MM.1S (cell line): ENCODE measurements at regions not wholly inside any gene's neighbourhood (a gene's known extent, or its start where the extent isn't known, plus 50 kb on each side); places are given as distances from the start of the nearest gene placed in this dataset.

Experiments used
- DNase-seq: peaks from one replicate; pipeline ENCODE4 v3.0.0-alpha.2; 2015
- H2AFZ ChIP-seq: fragments of 300-600 bp; sonication (generic); 2 replicates; pipeline ENCODE4 v1.6.0; 2016; ENCODE audit warnings: antibody characterized with exemption, low read length
- H3F3A ChIP-seq: fragments of 300-600 bp; sonication (generic); 2 replicates; pipeline ENCODE4 v1.6.1; 2016; ENCODE audit warnings: mild to moderate bottlenecking, antibody characterized with exemption, low read length, moderate library complexity, mixed read lengths; ENCODE audit not compliant: insufficient read depth
- H3K27ac ChIP-seq: fragments of 300-600 bp; sonication (generic); 2 replicates; pipeline ENCODE4 v1.5.1; 2016; ENCODE audit warnings: mild to moderate bottlenecking, low read length
- H3K27me3 ChIP-seq: fragments of 300-600 bp; sonication (generic); replicated peaks from 2 replicates; pipeline ENCODE4 v1.6.0; 2016; ENCODE audit warnings: low read length; ENCODE audit not compliant: insufficient read depth
- H3K36me3 ChIP-seq: fragments of 300-600 bp; sonication (generic); replicated peaks from 2 replicates; pipeline ENCODE4 v1.6.1; 2016; ENCODE audit warnings: mild to moderate bottlenecking, low read length, mixed read lengths; ENCODE audit not compliant: insufficient read depth
- H3K4me1 ChIP-seq: fragments of 300-600 bp; sonication (generic); 2 replicates; pipeline ENCODE4 v1.6.1; 2016; ENCODE audit warnings: low read length, mixed read lengths
- H3K4me2 ChIP-seq: fragments of 300-600 bp; sonication (generic); 2 replicates; pipeline ENCODE4 v1.6.0; 2016; ENCODE audit warnings: low read depth, low read length
- H3K4me3 ChIP-seq: fragments of 300-600 bp; sonication (generic); 2 replicates; pipeline ENCODE4 v1.5.1; 2016; ENCODE audit warnings: low read length, mixed read lengths
- H3K79me2 ChIP-seq: fragments of 300-600 bp; sonication (generic); 2 replicates; pipeline ENCODE4 v1.6.1; 2016; ENCODE audit warnings: mixed run types, low read length, mixed read lengths
- H3K9ac ChIP-seq: fragments of 300-600 bp; sonication (generic); 2 replicates; pipeline ENCODE4 v1.6.1; 2016; ENCODE audit warnings: low read length, mixed read lengths
- H3K9me2 ChIP-seq: fragments of 300-600 bp; sonication (generic); replicated peaks from 2 replicates; pipeline ENCODE4 v1.6.1; 2016; ENCODE audit warnings: mild to moderate bottlenecking, low read length, mixed read lengths; ENCODE audit not compliant: insufficient read depth
- H3K9me3 ChIP-seq: fragments of 300-600 bp; sonication (generic); replicated peaks from 2 replicates; pipeline ENCODE4 v1.6.1; 2016; ENCODE audit warnings: mild to moderate bottlenecking, low read length, mixed read lengths; ENCODE audit not compliant: insufficient read depth
- H4K20me1 ChIP-seq: fragments of 300-600 bp; sonication (generic); 2 replicates; pipeline ENCODE4 v1.6.1; 2016; ENCODE audit warnings: mild to moderate bottlenecking, low read length, moderate library complexity, mixed read lengths; ENCODE audit not compliant: insufficient read depth
- CTCF ChIP-seq: fragments of 300-600 bp; sonication (generic); IDR thresholded peaks from 2 replicates; pipeline ENCODE4 v1.5.1; 2016; ENCODE audit warnings: antibody characterized with exemption, low read length, mixed read lengths
- EZH2 ChIP-seq: fragments of 300-600 bp; sonication (generic); optimal IDR thresholded peaks from 2 replicates; pipeline ENCODE3; 2017; ENCODE audit warnings: low read depth, mild to moderate bottlenecking, antibody characterized with exemption, low read length, mixed read lengths
- EZH2phosphoT487 ChIP-seq: fragments of 300-600 bp; sonication (generic); IDR thresholded peaks from 2 replicates; pipeline ENCODE4 v1.6.1; 2018; ENCODE audit warnings: antibody characterized with exemption, low read length

- Histone ChIP-seq H3K36me3 (no peaks in the 10 kb centered on the region), H3K27me3 (no peaks in the 10 kb centered on the region), H3K4me3 (no peak overlapping the region), H3K9me2 (no peaks in the 10 kb centered on the region), H3K4me2 (no peak overlapping the region), H3K27ac (no peak overlapping the region), H4K20me1 (no peaks in the 10 kb centered on the region), H3K9me3 (no peaks in the 10 kb centered on the region), H3K4me1 (no peaks in the 10 kb centered on the region), H3K9ac (no peak overlapping the region), H2AFZ (no peak overlapping the region), H3K79me2 (no peaks in the 10 kb centered on the region), H3F3A (no peaks in the 10 kb centered on the region)
- no peak for DNase-seq
- no peak for TF ChIP-seq CTCF
- TF ChIP-seq EZH2phosphoT487: no peak
- no peak for TF ChIP-seq EZH2
These were observed 1189.4 kb upstream of the USP15 start for GRCh38 chr12:61070640-61071414.

- Histone ChIP-seq H3K9ac (no peak overlapping the region), H3K9me3 (no peaks in the 10 kb centered on the region), H3K4me3 (no peak overlapping the region), H3K27ac (no peak overlapping the region), H3K4me2 (no peak overlapping the region), H4K20me1 (no peaks in the 10 kb centered on the region), H2AFZ (no peak overlapping the region), H3F3A (no peaks in the 10 kb centered on the region), H3K4me1 (no peaks in the 10 kb centered on the region), H3K27me3 (no peaks in the 10 kb centered on the region), H3K9me2 (no peaks in the 10 kb centered on the region), H3K36me3 (no peaks in the 10 kb centered on the region), H3K79me2 (no peaks in the 10 kb centered on the region)
- no peak for TF ChIP-seq CTCF
- TF ChIP-seq EZH2: no peak
- no peak for TF ChIP-seq EZH2phosphoT487
- no peak for DNase-seq
These were observed 1187.5 kb upstream of the USP15 start for GRCh38 chr12:61072717-61073116.

GRCh38 chr12:61095111-61095510, 1165.1 kb upstream of the USP15 start:
- Histone ChIP-seq H3K27ac (no peak overlapping the region), H4K20me1 (no peaks in the 10 kb centered on the region), H3K4me3 (no peak overlapping the region), H3K9me3 (no peaks in the 10 kb centered on the region), H2AFZ (no peak overlapping the region), H3F3A (no peaks in the 10 kb centered on the region), H3K27me3 (no peaks in the 10 kb centered on the region), H3K4me1 (no peaks in the 10 kb centered on the region), H3K36me3 (no peaks in the 10 kb centered on the region), H3K9me2 (no peaks in the 10 kb centered on the region), H3K79me2 (no peaks in the 10 kb centered on the region), H3K9ac (no peak overlapping the region), H3K4me2 (no peak overlapping the region)
- no peak for TF ChIP-seq EZH2phosphoT487
- TF ChIP-seq CTCF: no peak
- no peak for TF ChIP-seq EZH2
- no peak for DNase-seq
